GM10266 (cell line): ENCODE measurements at regions not wholly inside any gene's neighbourhood (a gene's known extent, or its start where the extent isn't known, plus 50 kb on each side); places are given as distances from the start of the nearest gene placed in this dataset.

Experiments
- DNase-seq: peaks from one replicate; pipeline ENCODE4 v3.0.0; 2012; ENCODE audit errors: extremely low spot score
- CTCF ChIP-seq: IDR thresholded peaks from 2 replicates; pipeline ENCODE4 v1.5.1; 2012; ENCODE audit warnings: mild to moderate bottlenecking, low read depth; ENCODE audit not compliant: control insufficient read depth, insufficient read depth; ENCODE audit errors: missing control alignments

DNA sequence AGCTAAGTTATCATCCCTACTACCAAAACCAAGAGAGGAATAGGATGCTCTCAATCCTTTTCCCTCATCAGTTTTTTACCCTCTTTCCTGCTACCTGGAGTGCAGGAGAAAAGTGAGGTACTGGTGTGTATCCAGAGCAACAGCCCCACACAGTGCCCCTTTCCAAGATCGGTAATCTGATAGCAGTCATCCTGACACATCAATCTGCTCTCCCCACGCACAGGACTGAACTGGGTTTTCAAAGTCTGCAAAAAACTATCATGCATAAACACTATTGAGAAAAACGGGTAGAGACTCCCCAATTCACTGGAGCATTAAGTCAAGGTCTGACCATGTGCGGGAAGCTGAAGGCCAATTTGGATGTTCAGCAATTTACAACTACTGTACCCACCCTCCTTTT is 284.8 kb downstream of the RBM26 start:
- DNase-seq = no peak
- TF ChIP-seq CTCF = no peak

- TF ChIP-seq CTCF = no peak
- DNase-seq = no peak
These were observed 286.4 kb downstream of the RBM26 start for GRCh38 chr13:79119578-79120107.

GRCh38 chr13:79112016-79112415 is 294.0 kb downstream of the RBM26 start:
- no peak for DNase-seq
- no peak for TF ChIP-seq CTCF

DNA sequence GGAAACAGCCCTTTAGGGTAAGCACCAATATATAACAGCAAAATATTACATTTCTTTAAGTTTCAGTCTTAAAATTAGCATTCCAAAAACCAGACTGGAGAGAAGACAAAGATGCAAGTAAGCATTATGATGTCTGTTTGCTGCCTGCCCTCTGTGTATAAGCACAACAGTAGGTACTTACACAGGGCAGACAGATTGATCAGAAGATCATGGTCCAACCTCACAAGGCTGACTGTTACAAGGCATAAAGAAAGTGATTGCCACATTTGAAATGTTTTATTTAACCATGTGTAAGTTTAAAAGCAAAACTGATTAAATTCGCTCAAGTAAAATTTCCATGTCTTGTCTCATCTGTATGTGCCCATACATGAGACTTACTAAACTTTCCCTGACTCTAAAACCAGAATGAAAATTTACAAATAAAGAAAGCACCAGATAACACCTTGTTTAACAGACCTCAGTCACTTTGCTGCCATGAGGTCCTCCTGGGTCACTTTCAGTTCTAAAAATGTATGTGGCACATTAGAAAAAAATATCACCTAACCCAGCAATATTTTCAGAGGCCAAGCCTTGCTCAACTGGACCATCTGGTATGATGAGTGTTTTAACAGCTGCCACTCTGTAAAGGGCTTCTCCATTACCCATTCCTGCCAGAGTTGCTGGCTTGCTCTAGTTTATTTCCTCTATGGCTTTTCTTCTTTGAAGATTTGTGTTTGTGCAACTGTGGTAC is 297.0 kb downstream of the RBM26 start:
- no peak for TF ChIP-seq CTCF
- DNase-seq = no peak

GRCh38 chr13:79098596-79098995 is 307.5 kb downstream of the RBM26 start:
- no peak for TF ChIP-seq CTCF
- no peak for DNase-seq

DNA sequence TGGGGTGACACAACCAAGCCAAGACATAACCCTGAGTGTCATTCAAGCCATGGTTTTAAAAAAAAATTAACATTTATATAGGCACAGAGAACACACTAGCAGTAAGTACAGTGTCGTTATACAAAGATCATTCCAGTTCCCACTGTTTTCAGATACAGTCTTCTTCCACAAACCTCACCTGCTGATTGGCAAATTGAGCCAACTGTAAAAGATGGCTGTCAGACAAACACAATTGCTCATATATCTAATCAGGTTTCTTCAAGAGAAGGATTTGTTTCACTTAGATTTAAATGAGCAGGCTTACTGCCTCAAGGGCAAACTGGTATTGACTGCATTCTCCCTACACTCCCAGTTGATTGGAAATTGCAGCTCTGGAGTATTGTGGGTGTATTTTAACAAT is 308.9 kb downstream of the RBM26 start:
- no peak for TF ChIP-seq CTCF
- no peak for DNase-seq

DNA sequence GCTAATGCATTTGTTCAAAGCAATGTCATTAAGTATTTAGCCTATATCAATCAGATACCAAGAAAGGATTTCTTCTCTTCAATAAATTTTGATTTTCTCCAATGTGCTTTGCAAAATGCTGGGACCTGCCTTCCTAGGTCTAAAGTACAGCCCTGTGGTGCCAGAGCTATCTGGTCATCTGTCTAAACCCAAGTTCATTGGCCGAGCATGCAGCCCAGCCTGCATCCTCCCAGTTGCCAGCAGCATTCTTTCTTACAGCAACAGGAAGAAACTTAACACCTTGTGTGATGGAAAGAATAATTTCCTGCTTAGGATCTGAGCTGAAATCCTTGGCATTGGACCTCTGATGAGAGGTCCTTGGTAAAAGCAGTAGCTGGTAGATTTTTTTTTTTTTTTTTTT is 310.0 kb downstream of the RBM26 start:
- TF ChIP-seq CTCF = no peak
- no peak for DNase-seq
